Body of pancreas (tissue), 4 donors: ENCODE measurements at regions not wholly inside any gene's neighbourhood (a gene's known extent, or its start where the extent isn't known, plus 50 kb on each side); places are given as distances from the start of the nearest gene placed in this dataset.

Source experiments
- POLR2A ChIP-seq, 3 donors: fragments of 450-650 bp; IDR thresholded peaks; one replicate each; pipeline ENCODE4 v1.6.1; 2016; ENCODE audit warnings: antibody characterized with exemption in 3 of 3, mild to moderate bottlenecking in 2 of 3
- TF ChIP-seq, protein P1 (sequence below), 7 experiments: fragments of 450-650 bp in 4 of 7; fragments of 200-600 bp in 3 of 7; sonication (generic) in 3 of 7; IDR thresholded peaks; one replicate each; pipeline ENCODE4 v1.5.1; 2016 to 2019; ENCODE audit warnings: antibody characterized with exemption in 7 of 7

GRCh38 chr10:1903982-1904381 is 166.7 kb upstream of the ADARB2 start:
- no peak for TF ChIP-seq POLR2A (IDR thresholded peaks at IDR 0.05)
- TF ChIP-seq, protein P1, sequence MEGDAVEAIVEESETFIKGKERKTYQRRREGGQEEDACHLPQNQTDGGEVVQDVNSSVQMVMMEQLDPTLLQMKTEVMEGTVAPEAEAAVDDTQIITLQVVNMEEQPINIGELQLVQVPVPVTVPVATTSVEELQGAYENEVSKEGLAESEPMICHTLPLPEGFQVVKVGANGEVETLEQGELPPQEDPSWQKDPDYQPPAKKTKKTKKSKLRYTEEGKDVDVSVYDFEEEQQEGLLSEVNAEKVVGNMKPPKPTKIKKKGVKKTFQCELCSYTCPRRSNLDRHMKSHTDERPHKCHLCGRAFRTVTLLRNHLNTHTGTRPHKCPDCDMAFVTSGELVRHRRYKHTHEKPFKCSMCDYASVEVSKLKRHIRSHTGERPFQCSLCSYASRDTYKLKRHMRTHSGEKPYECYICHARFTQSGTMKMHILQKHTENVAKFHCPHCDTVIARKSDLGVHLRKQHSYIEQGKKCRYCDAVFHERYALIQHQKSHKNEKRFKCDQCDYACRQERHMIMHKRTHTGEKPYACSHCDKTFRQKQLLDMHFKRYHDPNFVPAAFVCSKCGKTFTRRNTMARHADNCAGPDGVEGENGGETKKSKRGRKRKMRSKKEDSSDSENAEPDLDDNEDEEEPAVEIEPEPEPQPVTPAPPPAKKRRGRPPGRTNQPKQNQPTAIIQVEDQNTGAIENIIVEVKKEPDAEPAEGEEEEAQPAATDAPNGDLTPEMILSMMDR (IDR thresholded peaks at IDR 0.05): no peak
